CD4-positive, alpha-beta T cell treated with Interleukin-17A for 1 hour (primary cell): ENCODE measurements at regions not wholly inside any gene's neighbourhood (a gene's known extent, or its start where the extent isn't known, plus 50 kb on each side); places are given as distances from the start of the nearest gene placed in this dataset.

Experiments used
- DNase-seq: peaks from one replicate; pipeline ENCODE4 v3.0.0-alpha.2; 2020

DNA sequence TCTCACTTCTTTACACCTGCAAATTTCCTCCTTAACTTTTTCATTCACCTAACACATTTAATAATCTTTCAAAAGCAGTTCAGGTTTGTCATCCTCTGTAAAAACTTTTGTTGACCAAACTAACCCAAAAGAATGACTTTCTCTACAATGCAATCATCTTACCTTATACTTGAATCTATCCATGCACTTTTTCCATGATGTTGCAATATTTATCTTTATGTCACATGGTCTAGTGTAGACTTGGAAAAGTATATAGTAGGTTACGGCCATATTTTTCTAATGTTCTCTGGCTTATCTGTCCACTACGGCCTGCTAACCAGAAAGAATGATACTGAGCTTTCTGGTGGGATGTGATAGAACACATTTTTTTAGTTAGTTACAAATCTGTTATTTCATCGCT lies 431.0 kb upstream of the SOX9 start:
- no peak for DNase-seq

DNA sequence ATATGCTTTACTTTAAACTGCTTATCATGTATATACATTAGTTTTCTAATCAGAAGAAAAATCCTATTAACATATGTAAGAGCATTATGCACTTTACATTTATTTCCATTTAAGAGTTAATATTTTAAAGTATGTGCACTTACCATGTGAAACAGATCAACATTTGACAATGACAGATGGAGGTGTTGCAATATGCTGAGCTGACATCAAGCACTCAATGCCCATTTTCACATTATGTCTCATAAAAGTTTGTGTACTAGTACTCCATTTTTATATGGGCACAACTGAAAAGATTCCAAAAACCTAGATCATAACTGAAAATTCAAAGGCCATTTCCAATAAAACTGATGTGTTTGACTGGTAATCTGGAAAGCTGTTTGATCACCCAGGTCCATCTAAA lies 420.9 kb upstream of the SOX9 start:
- no peak for DNase-seq

DNA sequence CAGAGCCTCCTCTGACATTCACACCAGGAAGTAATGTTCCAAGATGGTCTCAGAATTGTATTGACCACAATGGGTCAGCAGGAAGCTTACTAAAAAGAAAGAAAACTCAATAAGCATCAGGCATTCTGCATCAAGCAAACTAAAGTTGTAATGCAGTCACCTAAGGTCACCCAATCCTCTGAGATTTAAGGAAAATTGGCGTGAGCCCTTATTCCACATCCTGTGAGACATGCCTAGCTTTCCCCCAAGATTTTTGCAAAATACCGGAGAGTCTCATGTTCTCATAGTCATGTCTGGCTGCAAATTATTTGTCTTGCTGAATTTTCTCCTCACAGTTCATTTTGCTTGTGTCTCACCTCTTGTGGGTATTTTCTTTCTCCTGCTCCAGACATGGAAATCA lies 417.1 kb upstream of the SOX9 start:
- DNase-seq, result no peak

- DNase-seq, result no peak
Observed at GRCh38 chr17:71709271-71709890, 411.4 kb upstream of the SOX9 start.

DNA sequence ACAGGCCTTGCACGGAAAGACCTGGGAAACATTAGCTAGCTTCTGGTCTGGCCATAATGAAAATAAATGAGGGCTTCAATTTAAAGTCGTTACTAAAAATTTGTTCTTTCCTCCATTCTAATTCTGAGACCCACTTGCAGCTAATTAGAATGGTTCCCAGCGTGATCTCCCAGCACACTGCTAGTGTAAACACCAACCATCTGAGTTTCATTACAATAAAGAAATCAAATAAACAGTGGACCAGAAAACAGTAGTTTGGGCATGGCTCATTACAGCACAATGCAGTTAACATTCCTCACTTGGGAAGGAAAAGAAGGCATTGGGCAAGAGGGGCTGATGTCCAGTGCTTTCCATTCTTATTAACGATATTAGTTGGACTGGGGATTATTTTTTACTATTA lies 410.9 kb upstream of the SOX9 start:
- DNase-seq, result no peak

GRCh38 chr17:71710816-71711215 lies 410.0 kb upstream of the SOX9 start:
- no peak for DNase-seq

- DNase-seq, result no peak
Observed at GRCh38 chr17:71713846-71714245, 407.0 kb upstream of the SOX9 start.

DNA sequence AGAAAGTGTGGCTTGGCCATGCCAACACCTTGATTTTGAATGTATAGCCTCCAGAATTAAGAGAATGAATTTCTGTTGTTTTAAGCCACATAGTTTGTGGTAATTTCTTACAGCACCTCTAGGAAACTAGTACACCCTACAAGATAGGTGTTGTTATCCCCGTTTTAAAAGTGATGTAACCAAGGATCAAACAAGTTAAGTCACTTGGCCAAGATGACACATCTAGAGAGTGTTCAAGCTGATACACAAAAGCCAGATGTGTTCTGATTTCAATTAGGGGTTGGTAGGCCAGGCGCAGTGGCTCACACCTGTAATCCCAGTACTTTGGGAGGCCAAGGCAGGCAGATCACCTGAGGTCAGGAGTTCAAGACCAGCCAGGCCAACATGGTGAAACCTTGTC lies 396.5 kb upstream of the SOX9 start:
- DNase-seq, result no peak

DNA sequence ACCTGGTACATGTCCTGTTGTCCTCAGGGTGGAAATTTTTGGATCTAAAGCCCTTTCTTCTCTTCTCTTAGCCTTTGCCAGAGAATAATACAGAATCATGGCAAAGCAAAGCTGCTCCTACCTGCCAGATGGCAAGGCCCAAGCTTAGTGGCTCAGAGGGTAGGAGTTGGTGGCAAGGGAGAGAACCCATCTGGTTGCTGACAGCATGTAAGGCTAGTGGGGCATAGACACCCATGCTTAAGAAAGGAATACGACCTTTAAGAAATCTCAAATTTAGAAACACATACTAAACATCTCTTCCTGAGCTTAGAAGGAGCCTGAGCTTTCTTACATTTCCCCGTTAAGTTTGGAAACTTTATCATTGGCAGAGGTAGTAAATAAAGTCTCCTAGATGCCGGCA lies 395.0 kb upstream of the SOX9 start:
- DNase-seq, result no peak

DNA sequence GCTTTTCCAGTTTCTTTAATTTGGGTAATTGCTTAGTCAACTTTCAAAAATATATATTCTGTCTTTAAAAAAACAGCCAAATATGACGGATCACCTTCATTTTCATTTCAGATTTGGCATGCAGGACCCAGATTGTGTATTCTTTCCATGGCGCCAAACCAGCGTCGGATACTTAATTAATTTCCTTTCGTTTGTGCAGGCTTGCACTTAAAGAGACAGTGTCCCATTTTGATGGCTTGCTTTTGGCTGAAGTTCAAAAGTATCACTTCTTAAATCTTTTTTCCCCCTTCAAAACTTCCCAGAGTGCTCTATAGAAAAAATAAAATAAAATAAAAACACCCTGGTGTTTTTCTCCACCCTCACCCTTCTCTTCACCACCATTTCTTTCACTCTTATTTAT lies 394.5 kb upstream of the SOX9 start:
- no peak for DNase-seq

DNA sequence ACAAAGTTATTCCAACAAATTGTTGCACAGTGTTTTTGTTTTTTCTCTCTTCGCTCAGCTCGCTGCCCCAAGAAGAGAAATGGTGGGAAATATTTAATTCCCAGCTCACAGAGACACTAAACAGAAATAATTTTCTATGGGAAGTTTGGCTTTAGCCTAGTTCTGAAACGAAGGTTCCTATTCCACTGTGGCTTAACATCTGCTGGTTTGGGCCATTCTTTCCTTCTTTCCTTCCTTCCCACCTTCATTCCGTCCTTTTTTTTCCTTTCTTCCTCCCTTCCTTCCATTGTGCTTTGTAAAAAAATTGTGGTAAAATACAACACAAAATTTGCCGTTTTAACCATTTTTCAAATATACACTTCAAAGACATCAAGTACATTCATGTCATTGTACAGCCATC lies 393.5 kb upstream of the SOX9 start:
- DNase-seq, result no peak

DNA sequence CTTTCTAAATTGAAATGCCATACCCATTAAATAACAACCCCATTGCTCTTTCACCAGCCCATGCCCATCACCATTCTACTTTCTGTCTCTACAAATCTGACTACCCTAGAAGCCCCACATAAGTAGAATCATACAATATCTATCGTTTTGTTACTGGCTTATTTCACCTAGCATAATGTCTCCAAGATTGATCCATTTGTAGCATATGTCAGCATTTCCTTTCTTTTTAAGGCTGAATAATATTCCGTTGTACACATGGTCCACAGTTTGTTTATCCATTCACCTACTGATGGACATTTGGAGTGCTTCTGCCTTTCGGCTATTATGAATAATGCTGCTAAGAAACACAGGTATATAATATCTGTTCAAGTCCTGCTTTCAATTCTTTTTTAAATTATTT lies 393.1 kb upstream of the SOX9 start:
- DNase-seq, result no peak

DNA sequence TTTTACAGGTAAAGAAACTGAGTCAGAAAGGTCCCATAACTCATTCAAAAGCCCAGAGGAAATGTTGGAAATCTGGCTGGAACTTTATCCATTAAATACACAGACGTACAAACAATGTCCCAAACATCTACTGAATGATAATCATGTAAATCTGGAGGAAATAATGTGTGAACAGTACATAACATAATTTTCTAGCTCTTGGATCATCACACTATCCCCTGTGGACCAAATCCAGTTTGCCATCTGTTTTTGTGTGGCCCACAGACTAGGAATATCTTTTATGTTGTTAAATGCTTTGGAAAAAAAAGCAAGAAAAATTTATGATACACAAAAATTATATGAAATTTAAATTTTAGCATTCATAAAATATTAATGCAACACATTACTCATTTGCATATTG lies 389.9 kb upstream of the SOX9 start:
- DNase-seq, result no peak

DNA sequence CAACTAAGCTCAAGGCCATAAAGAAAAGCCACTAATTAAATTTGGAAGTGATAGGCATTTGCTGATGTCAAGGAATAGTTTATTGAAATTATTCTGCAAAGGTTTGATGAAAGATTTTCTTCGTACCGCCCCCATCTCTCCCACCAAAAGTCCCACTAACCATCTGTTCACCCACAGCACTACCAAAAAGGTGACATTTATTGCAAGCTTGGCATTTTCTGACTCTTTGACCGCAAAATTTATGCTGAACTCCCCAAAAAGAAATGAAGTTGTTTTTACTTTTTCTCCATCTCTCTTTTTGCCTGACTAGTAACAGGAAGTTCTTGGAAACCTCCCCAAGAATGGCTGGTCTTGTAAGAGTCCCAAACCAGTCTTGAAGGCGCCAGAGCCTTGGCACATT lies 384.9 kb upstream of the SOX9 start:
- no peak for DNase-seq

DNA sequence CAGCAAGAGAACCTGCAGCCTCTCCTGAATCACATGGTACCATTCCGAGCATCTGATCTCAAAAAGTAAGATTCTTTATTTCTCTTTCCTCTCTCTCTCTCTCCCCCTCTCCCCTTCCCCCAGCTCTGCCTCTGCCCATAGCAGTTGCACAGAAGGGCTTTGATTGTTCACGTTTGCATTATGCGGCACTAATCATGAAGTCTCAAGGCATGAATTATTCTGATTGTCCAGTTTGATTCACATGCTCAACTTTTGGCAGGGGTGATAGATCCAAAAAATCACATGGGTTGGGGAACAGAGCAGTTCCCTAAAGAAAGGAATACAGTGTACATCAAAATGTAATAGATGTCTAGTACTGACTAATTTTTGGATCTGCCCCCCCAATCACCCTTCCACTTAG lies 380.0 kb upstream of the SOX9 start:
- no peak for DNase-seq

- DNase-seq, result no peak
Observed at GRCh38 chr17:71741836-71742235, 379.0 kb upstream of the SOX9 start.

DNA sequence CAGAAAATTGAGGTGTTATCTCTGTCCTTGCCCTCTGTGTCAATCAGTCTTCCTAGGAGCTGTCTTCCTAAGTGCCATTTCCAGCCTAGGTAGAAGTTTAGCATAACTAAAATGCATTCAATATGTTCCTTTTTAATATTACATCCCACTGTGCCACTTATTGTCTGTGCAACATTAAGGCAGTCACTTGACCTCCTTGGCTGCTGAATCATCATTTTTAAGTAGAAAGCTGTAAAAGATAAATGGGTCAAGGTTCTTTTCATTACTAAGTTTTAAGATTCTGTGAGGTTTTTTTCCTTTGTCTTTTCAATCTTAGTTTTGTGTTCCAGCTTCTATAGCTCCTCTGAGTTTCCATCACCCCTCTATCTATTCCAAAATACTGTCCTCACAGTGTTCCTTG lies 371.9 kb upstream of the SOX9 start:
- no peak for DNase-seq

DNA sequence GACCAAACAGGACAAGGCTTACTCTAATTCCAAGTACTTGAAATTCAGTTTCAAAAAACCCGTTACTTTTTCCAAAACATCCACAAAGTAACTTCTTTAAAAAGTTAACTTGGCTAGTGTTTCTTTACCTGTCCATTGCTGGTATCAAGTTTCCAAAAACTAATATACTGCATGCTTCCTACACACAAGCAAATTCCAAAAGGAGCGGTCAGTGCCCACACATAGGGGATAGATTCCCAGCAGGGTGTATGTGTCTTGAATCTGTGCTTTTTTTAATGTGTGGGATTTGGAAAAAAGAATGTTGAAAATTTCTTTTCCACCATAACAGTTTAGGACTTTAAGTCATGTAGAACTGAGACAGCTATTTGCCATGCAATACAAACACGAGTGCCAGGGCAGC lies 367.8 kb upstream of the SOX9 start:
- no peak for DNase-seq

DNA sequence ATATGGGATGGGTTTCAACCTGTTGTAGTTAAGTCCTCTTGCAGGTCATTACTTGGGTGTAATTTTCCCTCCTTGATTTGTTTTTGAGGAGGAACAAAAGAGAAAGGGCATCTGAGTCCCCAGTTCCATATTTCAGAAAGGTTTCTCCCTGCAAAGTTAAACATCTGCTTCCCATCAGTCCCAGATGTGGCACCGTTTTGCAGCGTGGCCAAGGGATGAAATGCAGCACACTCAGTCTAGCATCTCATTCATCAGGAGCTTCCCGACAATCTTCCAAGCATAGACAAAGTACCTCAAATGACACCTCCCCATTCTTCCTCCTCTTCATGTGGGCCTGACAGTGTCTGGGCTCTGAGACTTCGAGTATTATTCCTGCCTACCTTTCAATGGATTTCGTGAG lies 363.7 kb upstream of the SOX9 start:
- DNase-seq, result no peak

- DNase-seq, result no peak
Observed at GRCh38 chr17:71757956-71758355, 362.9 kb upstream of the SOX9 start.

GRCh38 chr17:71759422-71760060 lies 361.3 kb upstream of the SOX9 start:
- no peak for DNase-seq

DNA sequence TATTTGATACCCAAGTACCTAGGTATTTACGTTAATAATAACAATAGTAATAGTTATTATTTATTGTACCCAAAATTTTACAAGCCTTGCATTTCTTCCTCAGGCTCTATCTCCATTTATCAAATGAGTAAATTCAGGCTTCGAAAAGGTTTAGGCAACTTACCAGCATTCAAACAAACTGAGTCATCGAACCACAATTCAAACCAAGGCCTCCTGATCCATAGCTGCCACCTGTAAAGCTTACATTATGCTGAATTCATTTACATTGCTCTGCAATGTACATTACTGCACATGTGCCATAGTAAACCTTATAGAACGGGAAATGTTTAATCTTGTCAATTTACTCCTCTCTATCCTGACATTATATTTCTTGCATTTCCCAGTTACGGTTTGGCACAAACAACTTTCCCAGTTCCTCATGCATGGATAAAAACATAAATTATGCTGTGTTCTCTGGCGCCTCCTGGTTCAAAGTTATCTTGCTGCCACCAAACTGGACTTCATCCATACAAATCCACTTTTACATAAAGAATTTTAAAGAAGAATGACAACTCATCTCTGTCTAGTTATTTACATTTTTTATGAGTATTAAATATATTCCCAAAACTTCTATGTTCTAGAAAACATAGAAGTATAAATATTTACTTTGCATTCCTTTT lies 360.6 kb upstream of the SOX9 start:
- DNase-seq, result no peak

DNA sequence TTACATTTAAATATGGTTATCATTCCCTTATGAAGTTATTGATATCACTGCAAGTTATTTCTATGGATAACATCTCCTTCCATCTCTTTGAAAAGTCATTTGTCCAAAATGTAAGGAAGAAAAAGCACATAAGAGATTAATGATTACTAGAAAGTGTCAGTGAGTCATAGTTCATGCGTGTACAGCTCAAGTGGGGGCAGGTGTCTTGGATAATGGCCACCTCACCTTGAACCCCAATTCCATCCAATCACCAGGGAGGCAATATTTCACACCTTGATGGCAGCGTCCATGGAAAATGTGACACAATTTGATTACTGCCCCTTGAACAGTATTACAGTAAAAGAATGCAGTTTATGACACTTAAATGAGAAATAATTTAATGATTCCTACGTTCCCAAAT lies 358.3 kb upstream of the SOX9 start:
- DNase-seq, result no peak

- DNase-seq, result no peak
Observed at GRCh38 chr17:71764505-71764904, 356.3 kb upstream of the SOX9 start.

- DNase-seq, result no peak
Observed at GRCh38 chr17:71765437-71765836, 355.4 kb upstream of the SOX9 start.
